ENCODE measurements at regions not wholly inside any gene's neighbourhood (a gene's known extent, or its start where the extent isn't known, plus 50 kb on each side); places are given as distances from the start of the nearest gene placed in this dataset.
A peak's percentile ranks its signal among the peaks of the same experiment; 100 is the strongest.

- H3K36me3 Mint-ChIP-seq: no peaks in the 10 kb centered on the region
- H3K9me3 Mint-ChIP-seq: peaks cover 0 to 3% (median 0%) of the 10 kb centered on the region in 11 donors
- H3K4me3 ChIP-seq (ENCODE audit: low read length): no peak overlapping the region
- peaks cover 0 to 4% (median 0%) of the 10 kb centered on the region in 7 donors for H3K4me1 Mint-ChIP-seq
- H3K36me3 ChIP-seq (ENCODE audit: control insufficient read depth in 2 of 3, insufficient read depth in 3 of 3, low read length in 3 of 3): no peaks in the 10 kb centered on the region
- H3K27ac ChIP-seq (ENCODE audit: low read depth, low read length): no peak overlapping the region
- H3K4me1 ChIP-seq (ENCODE audit: control insufficient read depth in 2 of 2, insufficient read depth in 2 of 2, low read length in 2 of 2): no peaks in the 10 kb centered on the region
- intact Hi-C loops (cut with micrococcal nuclease): no loop called here
- no peaks in the 10 kb centered on the region for H3K27me3 Mint-ChIP-seq
- no peak overlapping the region for H3K27ac Mint-ChIP-seq
- H3K9me3 ChIP-seq (ENCODE audit: control insufficient read depth in 2 of 3, low read length in 3 of 3): no peaks in the 10 kb centered on the region
- no peaks in the 10 kb centered on the region for H3K27me3 ChIP-seq (ENCODE audit: control insufficient read depth in 2 of 2, insufficient read depth in 2 of 2, low read length in 2 of 2)
- no peak overlapping the region for H3K4me3 Mint-ChIP-seq
- no peak for ATAC-seq
- peak in 1 of 9 donors; percentile 4 for DNase-seq
- ChIA-PET CTCF (no interaction called here), POLR2A (no interaction called here)
These were observed 299.0 kb downstream of the NDUFA10 start for GRCh38 chr2:239726091-239726591.

GRCh38 chr2:239725551-239725890 lies 299.6 kb downstream of the NDUFA10 start:
- no peak overlapping the region for H3K27ac Mint-ChIP-seq
- Histone ChIP-seq H3K27ac (ENCODE audit: low read depth, low read length) (no peak overlapping the region), H3K4me1 (ENCODE audit: control insufficient read depth in 2 of 2, insufficient read depth in 2 of 2, low read length in 2 of 2) (no peaks in the 10 kb centered on the region), H3K9me3 (ENCODE audit: control insufficient read depth in 2 of 3, low read length in 3 of 3) (no peaks in the 10 kb centered on the region), H3K4me3 (ENCODE audit: low read length) (no peak overlapping the region), H3K36me3 (ENCODE audit: control insufficient read depth in 2 of 3, insufficient read depth in 3 of 3, low read length in 3 of 3) (no peaks in the 10 kb centered on the region), H3K27me3 (ENCODE audit: control insufficient read depth in 2 of 2, insufficient read depth in 2 of 2, low read length in 2 of 2) (no peaks in the 10 kb centered on the region)
- no peaks in the 10 kb centered on the region for H3K36me3 Mint-ChIP-seq
- intact Hi-C loops (cut with micrococcal nuclease): no loop called here
- H3K27me3 Mint-ChIP-seq: no peaks in the 10 kb centered on the region
- POLR2A ChIA-PET: no interaction called here
- peak in 1 of 9 donors; percentile 4 for DNase-seq
- no peak for ATAC-seq
- H3K9me3 Mint-ChIP-seq: peaks cover 0 to 3% (median 0%) of the 10 kb centered on the region in 11 donors
- peaks cover 0 to under 1% (median 0%) of the 10 kb centered on the region in 7 donors for H3K4me1 Mint-ChIP-seq
- CTCF ChIA-PET: no interaction called here
- no peak overlapping the region for H3K4me3 Mint-ChIP-seq

- DNase-seq (peak in 1 of 9 donors; percentile 2), ATAC-seq (no peak)
- Mint-ChIP-seq H3K27me3 (no peaks in the 10 kb centered on the region), H3K4me3 (no peak overlapping the region), H3K9me3 (peaks cover 0 to 3% (median 0%) of the 10 kb centered on the region in 11 donors), H3K4me1 (no peaks in the 10 kb centered on the region), H3K36me3 (no peaks in the 10 kb centered on the region), H3K27ac (no peak overlapping the region)
- ChIA-PET POLR2A (no interaction called here), CTCF (no interaction called here)
- Histone ChIP-seq H3K9me3 (ENCODE audit: control insufficient read depth in 2 of 3, low read length in 3 of 3) (no peaks in the 10 kb centered on the region), H3K36me3 (ENCODE audit: control insufficient read depth in 2 of 3, insufficient read depth in 3 of 3, low read length in 3 of 3) (no peaks in the 10 kb centered on the region), H3K27ac (ENCODE audit: low read depth, low read length) (no peak overlapping the region), H3K4me1 (ENCODE audit: control insufficient read depth in 2 of 2, insufficient read depth in 2 of 2, low read length in 2 of 2) (no peaks in the 10 kb centered on the region), H3K27me3 (ENCODE audit: control insufficient read depth in 2 of 2, insufficient read depth in 2 of 2, low read length in 2 of 2) (no peaks in the 10 kb centered on the region), H3K4me3 (ENCODE audit: low read length) (no peak overlapping the region)
- intact Hi-C loops (cut with micrococcal nuclease): no loop called here
These were observed 300.1 kb downstream of the NDUFA10 start for GRCh38 chr2:239724851-239725550.

DNA sequence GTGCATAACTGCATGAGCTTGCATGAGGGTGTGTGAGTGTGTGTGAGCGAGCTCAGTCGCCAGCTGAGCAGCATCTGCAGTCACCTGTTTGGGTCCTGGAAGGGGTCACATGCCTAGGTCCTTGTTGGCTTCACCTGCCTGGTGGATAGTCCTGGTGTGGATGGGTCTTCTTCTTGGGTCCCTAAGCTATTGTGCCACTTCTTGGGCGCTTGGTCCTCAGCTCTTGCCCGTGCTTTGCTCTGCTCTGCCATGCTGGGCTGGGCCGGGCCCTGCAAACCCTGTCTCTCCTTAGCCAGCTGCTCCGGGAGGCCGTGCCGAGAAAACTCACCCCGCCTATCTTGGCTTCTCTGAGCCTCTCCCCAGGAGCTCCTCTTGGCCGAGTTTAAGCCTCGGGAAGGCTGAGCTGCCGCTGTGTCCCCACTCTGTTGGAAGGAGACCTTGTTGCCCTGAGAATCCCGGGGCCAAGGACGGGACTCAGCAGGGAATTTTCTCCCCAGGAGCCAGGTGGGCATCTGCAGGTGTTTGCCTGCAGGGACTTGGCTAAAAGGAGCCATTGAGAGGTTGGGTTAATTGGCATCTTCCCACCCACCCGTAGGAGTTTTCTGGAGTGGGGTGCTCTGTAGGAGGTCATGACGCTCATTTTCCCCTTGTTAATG lies 300.8 kb downstream of the NDUFA10 start:
- DNase-seq (peak in 2 of 9 donors; percentile 3 to 6), ATAC-seq (no peak)
- Mint-ChIP-seq H3K27ac (no peak overlapping the region), H3K4me1 (no peaks in the 10 kb centered on the region), H3K27me3 (no peaks in the 10 kb centered on the region), H3K36me3 (no peaks in the 10 kb centered on the region), H3K9me3 (peaks cover 0 to 3% (median 0%) of the 10 kb centered on the region in 11 donors), H3K4me3 (no peak overlapping the region)
- H3K27me3 ChIP-seq (ENCODE audit: control insufficient read depth in 2 of 2, insufficient read depth in 2 of 2, low read length in 2 of 2): no peaks in the 10 kb centered on the region
- no peaks in the 10 kb centered on the region for H3K9me3 ChIP-seq (ENCODE audit: control insufficient read depth in 2 of 3, low read length in 3 of 3)
- ChIA-PET CTCF (no interaction called here), POLR2A (no interaction called here)
- intact Hi-C loops (cut with micrococcal nuclease): no loop called here
- no peaks in the 10 kb centered on the region for H3K4me1 ChIP-seq (ENCODE audit: control insufficient read depth in 2 of 2, insufficient read depth in 2 of 2, low read length in 2 of 2)
- H3K27ac ChIP-seq (ENCODE audit: low read depth, low read length): no peak overlapping the region
- H3K4me3 ChIP-seq (ENCODE audit: low read length): no peak overlapping the region
- no peaks in the 10 kb centered on the region for H3K36me3 ChIP-seq (ENCODE audit: control insufficient read depth in 2 of 3, insufficient read depth in 3 of 3, low read length in 3 of 3)

DNA sequence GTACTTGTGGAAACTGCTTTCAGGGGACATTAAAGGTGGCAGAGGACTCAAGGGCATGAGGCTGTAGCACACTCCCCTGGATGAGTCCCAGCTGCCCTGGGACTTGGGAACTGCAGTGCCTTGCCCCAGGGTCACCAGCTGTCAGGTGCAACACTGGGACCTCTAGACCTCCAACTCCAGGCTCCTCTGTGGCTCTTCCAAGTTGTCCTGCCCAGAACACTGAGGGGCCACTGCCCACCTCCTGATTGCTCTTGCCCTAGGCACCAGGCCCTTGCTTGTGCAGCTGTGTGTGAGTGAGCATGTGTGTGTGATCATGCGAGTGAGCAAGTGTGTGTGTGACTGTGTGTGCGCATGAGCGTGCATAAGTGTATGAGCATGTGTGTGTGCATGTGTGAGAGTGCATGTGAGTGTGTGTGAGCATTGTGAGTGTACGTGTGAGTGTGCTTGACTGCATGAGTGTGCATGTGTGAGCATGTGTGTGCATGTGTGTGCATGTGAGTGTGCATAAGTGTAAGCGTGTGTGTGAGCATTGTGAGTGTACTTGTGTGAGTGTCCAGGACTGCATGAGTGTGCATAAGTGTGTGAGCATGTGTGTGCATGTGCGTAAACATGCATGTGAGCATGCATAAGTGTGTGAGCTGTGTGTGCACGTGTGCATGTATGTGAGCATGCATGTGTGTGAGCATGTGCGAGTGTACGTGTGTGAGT lies 301.5 kb downstream of the NDUFA10 start:
- DNase-seq: peak in 1 of 9 donors; percentile 4
- intact Hi-C loops (cut with micrococcal nuclease): no loop called here
- CTCF ChIA-PET: no interaction called here
- Mint-ChIP-seq H3K9me3 (peaks cover 0 to 3% (median 0%) of the 10 kb centered on the region in 11 donors), H3K27ac (no peak overlapping the region), H3K4me3 (no peak overlapping the region), H3K4me1 (no peaks in the 10 kb centered on the region), H3K36me3 (no peaks in the 10 kb centered on the region), H3K27me3 (no peaks in the 10 kb centered on the region)
- no peaks in the 10 kb centered on the region for H3K4me1 ChIP-seq (ENCODE audit: control insufficient read depth in 2 of 2, insufficient read depth in 2 of 2, low read length in 2 of 2)
- ATAC-seq: no peak
- no peaks in the 10 kb centered on the region for H3K36me3 ChIP-seq (ENCODE audit: control insufficient read depth in 2 of 3, insufficient read depth in 3 of 3, low read length in 3 of 3)
- H3K9me3 ChIP-seq (ENCODE audit: control insufficient read depth in 2 of 3, low read length in 3 of 3): no peaks in the 10 kb centered on the region
- POLR2A ChIA-PET: no interaction called here
- H3K4me3 ChIP-seq (ENCODE audit: low read length): no peak overlapping the region
- no peaks in the 10 kb centered on the region for H3K27me3 ChIP-seq (ENCODE audit: control insufficient read depth in 2 of 2, insufficient read depth in 2 of 2, low read length in 2 of 2)
- H3K27ac ChIP-seq (ENCODE audit: low read depth, low read length): no peak overlapping the region

GRCh38 chr2:239722760-239723470 lies 302.2 kb downstream of the NDUFA10 start:
- Histone ChIP-seq H3K4me3 (ENCODE audit: low read length) (no peak overlapping the region), H3K27me3 (ENCODE audit: control insufficient read depth in 2 of 2, insufficient read depth in 2 of 2, low read length in 2 of 2) (no peaks in the 10 kb centered on the region), H3K4me1 (ENCODE audit: control insufficient read depth in 2 of 2, insufficient read depth in 2 of 2, low read length in 2 of 2) (no peaks in the 10 kb centered on the region), H3K27ac (ENCODE audit: low read depth, low read length) (no peak overlapping the region), H3K9me3 (ENCODE audit: control insufficient read depth in 2 of 3, low read length in 3 of 3) (no peaks in the 10 kb centered on the region), H3K36me3 (ENCODE audit: control insufficient read depth in 2 of 3, insufficient read depth in 3 of 3, low read length in 3 of 3) (no peaks in the 10 kb centered on the region)
- no peak overlapping the region for H3K4me3 Mint-ChIP-seq
- ChIA-PET CTCF (no interaction called here), POLR2A (no interaction called here)
- H3K36me3 Mint-ChIP-seq: no peaks in the 10 kb centered on the region
- peaks cover 0 to 3% (median 0%) of the 10 kb centered on the region in 11 donors for H3K9me3 Mint-ChIP-seq
- H3K27me3 Mint-ChIP-seq: no peaks in the 10 kb centered on the region
- intact Hi-C loops (cut with micrococcal nuclease): no loop called here
- peak in 1 of 9 donors; percentile 10 for DNase-seq
- H3K27ac Mint-ChIP-seq: no peak overlapping the region
- H3K4me1 Mint-ChIP-seq: no peaks in the 10 kb centered on the region
- ATAC-seq: no peak
